H1 (cell line): ENCODE measurements at regions not wholly inside any gene's neighbourhood (a gene's known extent, or its start where the extent isn't known, plus 50 kb on each side); places are given as distances from the start of the nearest gene placed in this dataset.

Source experiments
- CTCF ChIA-PET: fragments of 300-600 bp; sonication (Branson Sonifier 250); formaldehyde crosslinking; loops from one replicate; lab custom pipeline; 2021; ENCODE audit not compliant: partially characterized antibody; lab: Charles Lee
- POLR2A ChIA-PET: fragments of 300-600 bp; sonication (Branson Sonifier 250); formaldehyde crosslinking; loops from one replicate; lab custom pipeline; 2021; ENCODE audit warnings: inconsistent platforms; ENCODE audit not compliant: partially characterized antibody; lab: Charles Lee
- DNase-seq, 2 experiments: peaks; one replicate each; pipeline versions ENCODE4 v3.0.0 to v3.0.0-alpha.2; 2010 to 2022; ENCODE audit warnings: low spot score in 2 of 2, low read depth in 1 of 2, mixed read lengths in 1 of 2
- FAIRE-seq: peaks from 2 replicates; lab custom pipeline; 2011; peaks lifted over from hg19 to GRCh38; lab: Jason Lieb, UNC
- H2AFZ ChIP-seq: 2 replicates; pipeline ENCODE4 v1.8.1; 2012; ENCODE audit warnings: low read length, inconsistent platforms
- H2AK5ac ChIP-seq: 2 replicates; pipeline ENCODE4 v1.6.1; 2013; ENCODE audit warnings: low read depth, low read length
- H2BK120ac ChIP-seq: replicated peaks from 2 replicates; pipeline ENCODE3; 2013; ENCODE audit warnings: low read depth, low read length, inconsistent platforms
- H2BK12ac ChIP-seq: 2 replicates; pipeline ENCODE4 v1.6.1; 2013; ENCODE audit warnings: low read depth, low read length
- H2BK15ac ChIP-seq: 2 replicates; pipeline ENCODE4 v1.6.1; 2013; ENCODE audit warnings: low read length
- H2BK20ac ChIP-seq: 2 replicates; pipeline ENCODE4 v1.6.1; 2013; ENCODE audit warnings: low read length
- H2BK5ac ChIP-seq: 2 replicates; pipeline ENCODE4 v1.6.1; 2013; ENCODE audit warnings: low read depth, low read length
- H3K14ac ChIP-seq: 2 replicates; pipeline ENCODE4 v1.6.1; 2013; ENCODE audit warnings: inconsistent platforms; ENCODE audit not compliant: insufficient read length
- H3K18ac ChIP-seq: 2 replicates; pipeline ENCODE4 v1.6.1; 2013; ENCODE audit warnings: low read length; ENCODE audit errors: extremely low read depth
- H3K23ac ChIP-seq: 2 replicates; pipeline ENCODE4 v1.6.1; 2013; ENCODE audit warnings: inconsistent platforms; ENCODE audit not compliant: insufficient read length
- H3K23me2 ChIP-seq: 2 replicates; pipeline ENCODE4 v1.6.1; 2013; ENCODE audit warnings: low read depth, low read length
- H3K27ac ChIP-seq: 2 replicates; pipeline ENCODE4 v1.6.1; 2011; ENCODE audit warnings: low read depth, low read length, inconsistent platforms
- H3K27me3 ChIP-seq, 4 experiments: replicated peaks in 1 of 4; 1 replicate in 1 of 4; 2 replicates in 3 of 4; pipeline versions ENCODE4 v1.6.1 to v1.8.1; 2011 to 2013; ENCODE audit warnings: low read length in 3 of 4, mild to moderate bottlenecking in 3 of 4, inconsistent platforms in 2 of 4, mixed read lengths in 2 of 4, moderate library complexity in 1 of 4; ENCODE audit not compliant: control insufficient read depth in 3 of 4, insufficient read depth in 3 of 4; ENCODE audit errors: extremely low read depth in 1 of 4
- H3K36me3 ChIP-seq, 4 experiments: 2 replicates each; pipeline versions ENCODE4 v1.6.1 to v1.8.1; 2011 to 2013; ENCODE audit warnings: mild to moderate bottlenecking in 4 of 4, low read length in 3 of 4, moderate library complexity in 2 of 4, control low read depth in 1 of 4, inconsistent platforms in 1 of 4; ENCODE audit not compliant: insufficient read depth in 4 of 4, control insufficient read depth in 2 of 4
- H3K4ac ChIP-seq: replicated peaks from 2 replicates; pipeline ENCODE3; 2013; ENCODE audit warnings: low read length, low read depth, mixed read lengths, inconsistent platforms; ENCODE audit not compliant: insufficient read length
- H3K4me1 ChIP-seq, 4 experiments: replicated peaks in 1 of 4; 1 replicate in 1 of 4; 2 replicates in 3 of 4; pipeline versions ENCODE4 v1.6.1 to v1.8.1; 2011 to 2013; ENCODE audit warnings: low read length in 3 of 4, inconsistent platforms in 2 of 4, mixed read lengths in 1 of 4; ENCODE audit not compliant: insufficient read depth in 4 of 4, control insufficient read depth in 3 of 4
- H3K4me2 ChIP-seq, 2 experiments: 2 replicates each; pipeline versions ENCODE4 v1.6.1 to v1.8.1; 2011 to 2013; ENCODE audit warnings: low read depth in 2 of 2, low read length in 2 of 2, control low read depth in 1 of 2, inconsistent platforms in 1 of 2, mild to moderate bottlenecking in 1 of 2; ENCODE audit not compliant: insufficient read depth in 1 of 2
- H3K4me3 ChIP-seq, 4 experiments: fragments of 200-600, 300-600 bp in 1 of 4; sonication (generic), shearing (Covaris generic), sonication (Bioruptor Twin) in 1 of 4; 2 replicates each; pipeline versions ENCODE4 v1.5.1 to v1.8.1; 2011 to 2016; ENCODE audit warnings: low read length in 4 of 4, low read depth in 3 of 4, control low read depth in 2 of 4, inconsistent platforms in 2 of 4, mild to moderate bottlenecking in 2 of 4, mixed read lengths in 1 of 4, moderate library complexity in 1 of 4; ENCODE audit not compliant: insufficient read depth in 2 of 4; ENCODE audit errors: extremely low read depth in 1 of 4
- H3K56ac ChIP-seq: replicated peaks from 2 replicates; pipeline ENCODE3; 2013; ENCODE audit warnings: low read depth, mild to moderate bottlenecking, mixed read lengths, low read length, inconsistent platforms; ENCODE audit not compliant: insufficient read length
- H3K79me1 ChIP-seq: 2 replicates; pipeline ENCODE4 v1.6.1; 2013; ENCODE audit warnings: low read depth, low read length, control low read depth
- H3K79me2 ChIP-seq, 2 experiments: 2 replicates each; pipeline versions ENCODE4 v1.6.1 to v1.8.1; 2012 to 2013; ENCODE audit warnings: low read length in 2 of 2, mild to moderate bottlenecking in 2 of 2, inconsistent platforms in 1 of 2; ENCODE audit not compliant: insufficient read depth in 2 of 2, control insufficient read depth in 1 of 2
- H3K9ac ChIP-seq, 4 experiments: replicated peaks in 1 of 4; 1 replicate in 1 of 4; 2 replicates in 3 of 4; pipeline versions ENCODE4 v1.6.1 to v1.8.1; 2011 to 2013; ENCODE audit warnings: low read depth in 3 of 4, low read length in 3 of 4, control low read depth in 2 of 4, mild to moderate bottlenecking in 2 of 4, moderate library complexity in 2 of 4, inconsistent platforms in 1 of 4; ENCODE audit errors: extremely low read depth in 1 of 4
- H3K9me3 ChIP-seq, 2 experiments: 2 replicates each; pipeline versions ENCODE4 v1.6.1 to v1.8.1; 2012 to 2013; ENCODE audit warnings: mild to moderate bottlenecking in 2 of 2, moderate library complexity in 2 of 2, control low read depth in 1 of 2, inconsistent platforms in 1 of 2, low read depth in 1 of 2, low read length in 1 of 2, mixed read lengths in 1 of 2; ENCODE audit not compliant: insufficient read depth in 2 of 2
- H4K20me1 ChIP-seq, 2 experiments: replicated peaks in 1 of 2; 2 replicates each; pipeline versions ENCODE3 to v1.8.1; 2011 to 2013; ENCODE audit warnings: inconsistent platforms in 2 of 2, low read length in 2 of 2, mild to moderate bottlenecking in 1 of 2; ENCODE audit not compliant: insufficient read depth in 2 of 2, control insufficient read depth in 1 of 2
- H4K5ac ChIP-seq: 2 replicates; pipeline ENCODE4 v1.6.1; 2013; ENCODE audit warnings: low read length, low read depth, mixed read lengths, inconsistent platforms; ENCODE audit not compliant: insufficient read length
- H4K8ac ChIP-seq: 2 replicates; pipeline ENCODE4 v1.8.0; 2013; ENCODE audit warnings: mild to moderate bottlenecking, moderate library complexity, low read length, inconsistent platforms; ENCODE audit not compliant: insufficient read depth; ENCODE audit errors: extremely low read depth
- H4K91ac ChIP-seq: replicated peaks from 2 replicates; pipeline ENCODE3; 2013; ENCODE audit warnings: low read length, mixed read lengths, inconsistent platforms; ENCODE audit not compliant: insufficient read length
- CHD2 ChIP-seq: IDR thresholded peaks from 2 replicates; pipeline ENCODE4 v1.6.1; 2012; ENCODE audit warnings: low read length, improper control_type of control experiment
- MAX ChIP-seq: IDR thresholded peaks from 2 replicates; pipeline ENCODE4 v1.6.1; 2012; ENCODE audit warnings: inconsistent platforms
- RAD21 ChIP-seq, 2 experiments: IDR thresholded peaks in 1 of 2; conservative IDR thresholded peaks in 1 of 2; 2 replicates each; pipeline ENCODE4 v1.6.1; 2011; ENCODE audit warnings: low read depth in 2 of 2, low read length in 2 of 2, improper control_type of control experiment in 1 of 2, inconsistent platforms in 1 of 2, mild to moderate bottlenecking in 1 of 2, moderate library complexity in 1 of 2
- RBBP5 ChIP-seq: IDR thresholded peaks from 2 replicates; pipeline ENCODE4 v1.7.1; 2012; ENCODE audit warnings: low read depth, mild to moderate bottlenecking, inconsistent platforms, low read length, moderate library complexity, borderline replicate concordance
- SRF ChIP-seq: IDR thresholded peaks from 2 replicates; pipeline ENCODE4 v1.6.1; 2011; ENCODE audit warnings: mild to moderate bottlenecking, low read depth, low read length, moderate library complexity
- TEAD4 ChIP-seq: IDR thresholded peaks from 2 replicates; pipeline ENCODE4 v1.6.1; 2012; ENCODE audit warnings: low read depth, low read length, inconsistent platforms, mixed read lengths
- WGBS, 2 experiments: shearing (Covaris generic) in 1 of 2; methylation state at CpG; one replicate each; pipeline versions ENCODE4 v1.1.6 to v1.1.7; 2013 to 2015; ENCODE audit warnings: low lambda C conversion rate in 2 of 2, mixed read lengths in 2 of 2, inconsistent platforms in 1 of 2, low coverage in 1 of 2, missing lambda C conversion rate in 1 of 2; ENCODE audit not compliant: insufficient replicate concordance in 2 of 2, insufficient coverage in 1 of 2, insufficient read length in 1 of 2; ENCODE audit errors: extremely low coverage in 1 of 2, missing lambda C conversion rate in 1 of 2; 5-methylcytosine and 5-hydroxymethylcytosine counted together

GRCh38 chr3:64789111-64789510 lies 101.3 kb upstream of the ADAMTS9 start:
- Histone ChIP-seq H3K18ac (no peak overlapping the region), H2BK5ac (no peak overlapping the region), H3K9me3 (no peaks in the 10 kb centered on the region), H3K27me3 (no peaks in the 10 kb centered on the region), H4K5ac (no peak overlapping the region), H2BK20ac (no peak overlapping the region), H3K27ac (no peak overlapping the region), H3K4me2 (no peak overlapping the region), H2AK5ac (no peak overlapping the region), H2AFZ (no peak overlapping the region), H3K56ac (no peak overlapping the region), H4K20me1 (no peaks in the 10 kb centered on the region), H2BK12ac (no peak overlapping the region), H3K9ac (no peak overlapping the region), H3K4ac (no peak overlapping the region), H3K36me3 (no peaks in the 10 kb centered on the region), H3K4me1 (no peaks in the 10 kb centered on the region), H3K14ac (no peak overlapping the region), H2BK15ac (no peak overlapping the region), H2BK120ac (no peak overlapping the region), H3K79me2 (no peaks in the 10 kb centered on the region), H3K23me2 (no peaks in the 10 kb centered on the region), H3K79me1 (no peaks in the 10 kb centered on the region), H3K4me3 (no peak overlapping the region), H4K8ac (no peak overlapping the region), H4K91ac (no peak overlapping the region), H3K23ac (no peak overlapping the region)
- no peak for FAIRE-seq
- WGBS, 2 experiments, result 90% methylated on average over 4 of the region's 4 CpGs; no CpG with 5 or more reads in 1 of the 2 experiments
- TF ChIP-seq RBBP5, result no peak
- TF ChIP-seq TEAD4, result no peak
- no peak for TF ChIP-seq MAX
- no peak for TF ChIP-seq RAD21 (IDR thresholded peaks at IDR 0.05 in 1 of 2, conservative IDR thresholded peaks at IDR 0.05 in 1 of 2; ENCODE audit: low read depth in 2 of 2, low read length in 2 of 2)
- TF ChIP-seq CHD2, result no peak
- no peak for TF ChIP-seq SRF
- CTCF ChIA-PET, result interaction anchor here (1.1 kb wide), 1 partner anchor 259 kb away, joined by 3 read pairs; no protein-coding TSS in a partner anchor
- POLR2A ChIA-PET, result no interaction called here
- no peak for DNase-seq
